ENCODE measurements at regions not wholly inside any gene's neighbourhood (a gene's known extent, or its start where the extent isn't known, plus 50 kb on each side); places are given as distances from the start of the nearest gene placed in this dataset.

DNA sequence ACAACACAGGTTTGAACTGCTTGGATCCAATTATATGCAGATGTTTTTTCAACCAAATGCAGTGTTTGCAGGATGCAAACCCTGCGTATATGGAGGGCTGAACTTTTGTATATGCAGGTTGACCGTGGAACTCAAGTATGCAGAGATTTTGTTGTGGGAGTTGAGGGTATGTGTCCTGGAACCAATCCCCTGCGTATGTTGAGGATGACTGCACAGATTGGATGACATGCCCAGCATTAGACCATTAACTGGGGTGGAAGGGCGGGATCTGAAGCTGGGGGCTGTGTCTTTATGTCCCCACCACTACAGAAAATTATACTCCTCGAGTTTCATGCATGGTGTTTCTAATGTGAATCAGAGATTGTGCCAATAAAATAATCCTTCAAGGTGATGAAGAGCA lies 162.2 kb upstream of the RMST start:
- TF ChIP-seq, protein P1, sequence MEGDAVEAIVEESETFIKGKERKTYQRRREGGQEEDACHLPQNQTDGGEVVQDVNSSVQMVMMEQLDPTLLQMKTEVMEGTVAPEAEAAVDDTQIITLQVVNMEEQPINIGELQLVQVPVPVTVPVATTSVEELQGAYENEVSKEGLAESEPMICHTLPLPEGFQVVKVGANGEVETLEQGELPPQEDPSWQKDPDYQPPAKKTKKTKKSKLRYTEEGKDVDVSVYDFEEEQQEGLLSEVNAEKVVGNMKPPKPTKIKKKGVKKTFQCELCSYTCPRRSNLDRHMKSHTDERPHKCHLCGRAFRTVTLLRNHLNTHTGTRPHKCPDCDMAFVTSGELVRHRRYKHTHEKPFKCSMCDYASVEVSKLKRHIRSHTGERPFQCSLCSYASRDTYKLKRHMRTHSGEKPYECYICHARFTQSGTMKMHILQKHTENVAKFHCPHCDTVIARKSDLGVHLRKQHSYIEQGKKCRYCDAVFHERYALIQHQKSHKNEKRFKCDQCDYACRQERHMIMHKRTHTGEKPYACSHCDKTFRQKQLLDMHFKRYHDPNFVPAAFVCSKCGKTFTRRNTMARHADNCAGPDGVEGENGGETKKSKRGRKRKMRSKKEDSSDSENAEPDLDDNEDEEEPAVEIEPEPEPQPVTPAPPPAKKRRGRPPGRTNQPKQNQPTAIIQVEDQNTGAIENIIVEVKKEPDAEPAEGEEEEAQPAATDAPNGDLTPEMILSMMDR (IDR thresholded peaks at IDR 0.05; ENCODE audit: low read depth, low read length, poor library complexity, severe bottlenecking): no peak
- TF ChIP-seq EZH2phosphoT487 (IDR thresholded peaks at IDR 0.05; ENCODE audit: borderline replicate concordance, low read length): no peak
- no peaks in the 10 kb centered on the region for H3K27me3 ChIP-seq (ENCODE audit: control insufficient read depth, low read length)
- H3K27ac ChIP-seq (ENCODE audit: low read depth, low read length): no peak overlapping the region
- H3K79me2 ChIP-seq (ENCODE audit: control insufficient read depth, low read length): no peaks in the 10 kb centered on the region
- H3K4me1 ChIP-seq (ENCODE audit: control insufficient read depth, low read length): peaks cover 4% of the 10 kb centered on the region
- no peak overlapping the region for H3K4me3 ChIP-seq (ENCODE audit: low read length)
- no peaks in the 10 kb centered on the region for H3F3A ChIP-seq (ENCODE audit: control insufficient read depth, insufficient read depth)
- no peaks in the 10 kb centered on the region for H3K36me3 ChIP-seq (ENCODE audit: control insufficient read depth, low read length)
- no peaks in the 10 kb centered on the region for H4K20me1 ChIP-seq (ENCODE audit: control insufficient read depth, insufficient read depth, low read depth, low read length)
- no peak overlapping the region for H3K4me2 ChIP-seq (ENCODE audit: low read length)
- H3K9me2 ChIP-seq (replicated peaks; ENCODE audit: control insufficient read depth, low read length): no peaks in the 10 kb centered on the region
- peaks cover under 1% of the 10 kb centered on the region; the same call in 1 of the 2 replicates for H3K9me3 ChIP-seq (ENCODE audit: control insufficient read depth, insufficient read depth, low read length)

DNA sequence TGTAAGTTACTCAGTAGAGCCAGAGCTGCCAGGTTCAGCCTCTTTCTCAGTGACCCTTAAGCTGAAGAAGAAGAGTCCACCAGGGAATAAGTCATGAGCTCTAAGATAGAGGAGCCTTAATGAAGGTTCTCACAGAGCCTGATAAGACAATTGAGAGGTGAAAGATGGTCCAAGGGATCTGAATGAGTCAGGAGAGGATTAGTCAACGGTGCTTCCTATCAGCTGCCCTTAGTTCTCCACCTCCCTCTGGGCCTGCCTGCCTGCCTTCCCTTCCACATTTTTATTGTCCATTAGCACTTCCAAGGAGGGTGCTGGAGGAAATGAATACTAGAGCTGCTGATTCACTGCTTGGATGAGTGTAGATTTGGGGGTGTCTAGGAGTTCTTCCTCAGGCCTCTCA lies 161.7 kb upstream of the RMST start:
- H4K20me1 ChIP-seq (ENCODE audit: control insufficient read depth, insufficient read depth, low read depth, low read length): no peaks in the 10 kb centered on the region
- H3K9me2 ChIP-seq (replicated peaks; ENCODE audit: control insufficient read depth, low read length): no peaks in the 10 kb centered on the region
- no peak overlapping the region for H3K4me3 ChIP-seq (ENCODE audit: low read length)
- no peaks in the 10 kb centered on the region for H3K9me3 ChIP-seq (ENCODE audit: control insufficient read depth, insufficient read depth, low read length)
- H3K36me3 ChIP-seq (ENCODE audit: control insufficient read depth, low read length): no peaks in the 10 kb centered on the region
- no peaks in the 10 kb centered on the region for H3F3A ChIP-seq (ENCODE audit: control insufficient read depth, insufficient read depth)
- no peak overlapping the region for H3K4me2 ChIP-seq (ENCODE audit: low read length)
- peaks cover 8% of the 10 kb centered on the region for H3K4me1 ChIP-seq (ENCODE audit: control insufficient read depth, low read length)
- H3K27ac ChIP-seq (ENCODE audit: low read depth, low read length): no peak overlapping the region
- no peak for TF ChIP-seq EZH2phosphoT487 (IDR thresholded peaks at IDR 0.05; ENCODE audit: borderline replicate concordance, low read length)
- TF ChIP-seq, protein P1 (IDR thresholded peaks at IDR 0.05; ENCODE audit: low read depth, low read length, poor library complexity, severe bottlenecking): no peak
- H3K79me2 ChIP-seq (ENCODE audit: control insufficient read depth, low read length): no peaks in the 10 kb centered on the region
- no peaks in the 10 kb centered on the region for H3K27me3 ChIP-seq (ENCODE audit: control insufficient read depth, low read length)

DNA sequence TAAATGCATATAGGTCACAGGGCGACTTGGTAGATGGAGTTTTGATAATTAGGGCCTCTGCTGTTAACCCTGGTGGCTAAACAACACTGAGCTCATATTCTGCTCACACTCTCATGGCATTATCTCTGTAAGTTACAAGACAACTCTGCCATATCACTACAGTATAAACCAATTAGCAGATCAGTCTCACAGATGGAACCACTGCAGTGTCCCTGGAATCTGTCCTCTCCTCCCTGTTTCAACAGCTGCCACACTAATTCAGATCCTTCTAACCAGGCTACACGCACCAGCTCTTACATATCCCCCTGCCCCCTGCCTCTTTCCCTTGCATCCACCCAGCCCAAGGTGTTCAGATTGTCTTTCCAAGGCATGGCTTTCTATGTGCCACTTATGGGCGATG lies 161.0 kb upstream of the RMST start:
- Histone ChIP-seq H3K36me3 (ENCODE audit: control insufficient read depth, low read length) (no peaks in the 10 kb centered on the region), H3K4me2 (ENCODE audit: low read length) (no peak overlapping the region), H4K20me1 (ENCODE audit: control insufficient read depth, insufficient read depth, low read depth, low read length) (no peaks in the 10 kb centered on the region), H3K27ac (ENCODE audit: low read depth, low read length) (no peak overlapping the region), H3K79me2 (ENCODE audit: control insufficient read depth, low read length) (no peaks in the 10 kb centered on the region), H3K27me3 (ENCODE audit: control insufficient read depth, low read length) (no peaks in the 10 kb centered on the region), H3K4me1 (ENCODE audit: control insufficient read depth, low read length) (peaks cover 15% of the 10 kb centered on the region), H3K9me2 (replicated peaks; ENCODE audit: control insufficient read depth, low read length) (no peaks in the 10 kb centered on the region), H3K9me3 (ENCODE audit: control insufficient read depth, insufficient read depth, low read length) (no peaks in the 10 kb centered on the region), H3K4me3 (ENCODE audit: low read length) (no peak overlapping the region), H3F3A (ENCODE audit: control insufficient read depth, insufficient read depth) (no peaks in the 10 kb centered on the region)
- TF ChIP-seq EZH2phosphoT487 (IDR thresholded peaks at IDR 0.05; ENCODE audit: borderline replicate concordance, low read length): no peak
- TF ChIP-seq, protein P1 (IDR thresholded peaks at IDR 0.05; ENCODE audit: low read depth, low read length, poor library complexity, severe bottlenecking): no peak

Data from DOHH2 (cell line).